ENCODE measurements at regions not wholly inside any gene's neighbourhood (a gene's known extent, or its start where the extent isn't known, plus 50 kb on each side); places are given as distances from the start of the nearest gene placed in this dataset.

DNA sequence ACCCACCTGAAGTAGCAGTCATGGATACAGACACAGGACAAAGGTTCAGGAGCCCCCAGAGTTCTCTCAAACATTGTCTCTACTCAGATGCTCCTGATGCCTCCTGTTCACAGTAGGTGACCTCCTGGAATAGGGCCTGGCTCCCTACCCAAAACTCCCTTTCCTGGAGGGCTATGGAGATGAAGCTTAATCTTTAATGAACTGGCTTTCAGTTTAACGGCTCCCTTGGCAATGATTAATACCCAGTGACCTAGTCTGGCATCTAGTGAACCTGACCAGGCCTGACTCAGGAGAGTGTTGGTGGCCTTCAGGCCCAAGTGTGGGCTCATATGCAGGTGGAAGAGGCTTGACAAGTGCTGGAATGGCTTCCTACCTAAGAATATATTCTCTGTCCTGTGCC is 65.2 kb upstream of the TRABD2B start:
- TF ChIP-seq, protein P1, sequence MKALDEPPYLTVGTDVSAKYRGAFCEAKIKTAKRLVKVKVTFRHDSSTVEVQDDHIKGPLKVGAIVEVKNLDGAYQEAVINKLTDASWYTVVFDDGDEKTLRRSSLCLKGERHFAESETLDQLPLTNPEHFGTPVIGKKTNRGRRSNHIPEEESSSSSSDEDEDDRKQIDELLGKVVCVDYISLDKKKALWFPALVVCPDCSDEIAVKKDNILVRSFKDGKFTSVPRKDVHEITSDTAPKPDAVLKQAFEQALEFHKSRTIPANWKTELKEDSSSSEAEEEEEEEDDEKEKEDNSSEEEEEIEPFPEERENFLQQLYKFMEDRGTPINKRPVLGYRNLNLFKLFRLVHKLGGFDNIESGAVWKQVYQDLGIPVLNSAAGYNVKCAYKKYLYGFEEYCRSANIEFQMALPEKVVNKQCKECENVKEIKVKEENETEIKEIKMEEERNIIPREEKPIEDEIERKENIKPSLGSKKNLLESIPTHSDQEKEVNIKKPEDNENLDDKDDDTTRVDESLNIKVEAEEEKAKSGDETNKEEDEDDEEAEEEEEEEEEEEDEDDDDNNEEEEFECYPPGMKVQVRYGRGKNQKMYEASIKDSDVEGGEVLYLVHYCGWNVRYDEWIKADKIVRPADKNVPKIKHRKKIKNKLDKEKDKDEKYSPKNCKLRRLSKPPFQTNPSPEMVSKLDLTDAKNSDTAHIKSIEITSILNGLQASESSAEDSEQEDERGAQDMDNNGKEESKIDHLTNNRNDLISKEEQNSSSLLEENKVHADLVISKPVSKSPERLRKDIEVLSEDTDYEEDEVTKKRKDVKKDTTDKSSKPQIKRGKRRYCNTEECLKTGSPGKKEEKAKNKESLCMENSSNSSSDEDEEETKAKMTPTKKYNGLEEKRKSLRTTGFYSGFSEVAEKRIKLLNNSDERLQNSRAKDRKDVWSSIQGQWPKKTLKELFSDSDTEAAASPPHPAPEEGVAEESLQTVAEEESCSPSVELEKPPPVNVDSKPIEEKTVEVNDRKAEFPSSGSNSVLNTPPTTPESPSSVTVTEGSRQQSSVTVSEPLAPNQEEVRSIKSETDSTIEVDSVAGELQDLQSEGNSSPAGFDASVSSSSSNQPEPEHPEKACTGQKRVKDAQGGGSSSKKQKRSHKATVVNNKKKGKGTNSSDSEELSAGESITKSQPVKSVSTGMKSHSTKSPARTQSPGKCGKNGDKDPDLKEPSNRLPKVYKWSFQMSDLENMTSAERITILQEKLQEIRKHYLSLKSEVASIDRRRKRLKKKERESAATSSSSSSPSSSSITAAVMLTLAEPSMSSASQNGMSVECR (CRISPR knock-in tag; IDR thresholded peaks at IDR 0.05; ENCODE audit: borderline replicate concordance), result no peak
- TF ChIP-seq, protein P2, sequence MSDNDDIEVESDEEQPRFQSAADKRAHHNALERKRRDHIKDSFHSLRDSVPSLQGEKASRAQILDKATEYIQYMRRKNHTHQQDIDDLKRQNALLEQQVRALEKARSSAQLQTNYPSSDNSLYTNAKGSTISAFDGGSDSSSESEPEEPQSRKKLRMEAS (CRISPR knock-in tag; IDR thresholded peaks at IDR 0.05), result no peak
